Renal cortex interstitium (tissue), 11 donors: ENCODE measurements at regions not wholly inside any gene's neighbourhood (a gene's known extent, or its start where the extent isn't known, plus 50 kb on each side); places are given as distances from the start of the nearest gene placed in this dataset.
A peak's percentile ranks its signal among the peaks of the same experiment; 100 is the strongest.
"Not testable (repeated sequence)": the region's sequence is repeated elsewhere in the genome, so short reads cannot be mapped to it uniquely, and the experiment has no call there.

ENCODE experiments used
- DNase-seq, 11 donors: peaks; one replicate each; pipeline ENCODE4 v3.0.0-alpha.2; 2013; ENCODE audit warnings: low read depth in 9 of 11, low spot score in 4 of 11; ENCODE audit errors: extremely low read depth in 1 of 11

GRCh38 chr4:123120473-123120872 is 198.1 kb upstream of the NUDT6 start:
- no peak for DNase-seq

- DNase-seq = no peak
These were observed 199.0 kb upstream of the NUDT6 start for GRCh38 chr4:123121241-123121907.

GRCh38 chr4:123125477-123125876 is 203.1 kb upstream of the NUDT6 start:
- no peak for DNase-seq

- no peak for DNase-seq
These were observed 204.8 kb upstream of the NUDT6 start for GRCh38 chr4:123127218-123127617.

GRCh38 chr4:123127875-123128274 is 205.5 kb upstream of the NUDT6 start:
- no peak for DNase-seq

GRCh38 chr4:123133397-123134050 is 211.1 kb upstream of the NUDT6 start:
- DNase-seq = no peak

- no peak for DNase-seq
These were observed 222.2 kb upstream of the NUDT6 start for GRCh38 chr4:123144616-123145015.

GRCh38 chr4:123158576-123158975 is 236.2 kb upstream of the NUDT6 start:
- no peak for DNase-seq

GRCh38 chr4:123159479-123159878 is 237.1 kb upstream of the NUDT6 start:
- DNase-seq = no peak

GRCh38 chr4:123162859-123163258 is 233.7 kb upstream of the SPRY1 start:
- DNase-seq = no peak

- DNase-seq = no peak
These were observed 233.1 kb upstream of the SPRY1 start for GRCh38 chr4:123163501-123163900.

- DNase-seq = no peak
These were observed 230.6 kb upstream of the SPRY1 start for GRCh38 chr4:123166023-123166422.

- DNase-seq = no peak
These were observed 228.7 kb upstream of the SPRY1 start for GRCh38 chr4:123167931-123168330.

GRCh38 chr4:123168812-123169211 is 227.8 kb upstream of the SPRY1 start:
- DNase-seq = peak in 1 of 11 donors; percentile 7

GRCh38 chr4:123170843-123171242 is 225.8 kb upstream of the SPRY1 start:
- no peak for DNase-seq

GRCh38 chr4:123176605-123177004 is 220.0 kb upstream of the SPRY1 start:
- no peak for DNase-seq

GRCh38 chr4:123182289-123182688 is 214.3 kb upstream of the SPRY1 start:
- DNase-seq = no peak

- DNase-seq = no peak
These were observed 213.3 kb upstream of the SPRY1 start for GRCh38 chr4:123183308-123183707.

- DNase-seq = not testable (repeated sequence)
These were observed 212.8 kb upstream of the SPRY1 start for GRCh38 chr4:123183754-123184153.

GRCh38 chr4:123186731-123187130 is 209.9 kb upstream of the SPRY1 start:
- DNase-seq = no peak

GRCh38 chr4:123190176-123190575 is 206.4 kb upstream of the SPRY1 start:
- DNase-seq = no peak
